ENCODE measurements at regions not wholly inside any gene's neighbourhood (a gene's known extent, or its start where the extent isn't known, plus 50 kb on each side); places are given as distances from the start of the nearest gene placed in this dataset.

DNA sequence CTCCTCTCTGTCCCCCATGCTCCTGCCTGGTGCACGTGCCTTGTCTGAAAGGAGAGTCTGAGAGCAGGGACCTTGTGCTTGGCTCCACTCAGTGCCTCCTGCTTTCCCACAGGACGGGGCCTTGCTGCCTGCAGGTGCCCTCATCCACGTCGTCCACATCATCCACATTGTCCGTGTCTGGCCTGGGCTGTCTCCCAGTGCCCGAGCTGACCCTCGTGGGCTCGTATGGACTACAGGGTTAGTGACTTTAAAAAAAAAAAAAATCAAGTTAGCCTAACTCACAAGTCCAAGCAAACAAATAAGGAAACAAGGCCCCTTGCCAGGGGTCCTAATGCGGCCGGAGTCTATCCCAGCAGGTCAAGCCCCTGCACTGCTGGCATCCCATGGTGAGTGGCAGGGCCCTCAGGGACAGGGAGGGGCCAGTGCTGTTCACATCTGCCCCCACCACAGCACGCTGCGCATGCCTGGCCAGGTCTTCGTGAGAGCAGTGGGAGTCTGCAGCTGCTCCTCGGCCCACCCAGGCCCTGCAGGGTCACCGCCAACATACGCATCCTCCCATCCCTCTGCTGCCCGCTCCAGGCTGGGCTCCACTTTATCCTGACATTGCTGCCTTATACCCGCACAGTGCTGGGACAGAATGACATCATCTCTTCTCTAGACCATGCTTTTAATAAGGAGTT is 232.6 kb downstream of the NDUFA10 start:
- TF ChIP-seq POLR2AphosphoS5 (IDR thresholded peaks at IDR 0.05; ENCODE audit: low read depth, low read length) (no peak), REST (IDR thresholded peaks at IDR 0.05; ENCODE audit: insufficient read depth in 1 of 2, low read depth in 2 of 2, low read length in 2 of 2) (no peak)
